H9 (cell line): ENCODE measurements at regions not wholly inside any gene's neighbourhood (a gene's known extent, or its start where the extent isn't known, plus 50 kb on each side); places are given as distances from the start of the nearest gene placed in this dataset.

ENCODE experiments used
- DNase-seq: peaks from one replicate; pipeline ENCODE4 v3.0.0-alpha.2; 2017
- H2AFZ ChIP-seq: one replicate; pipeline ENCODE4 v1.6.1; 2013; ENCODE audit warnings: mild to moderate bottlenecking, low read length, control low read depth, moderate library complexity
- H2AK5ac ChIP-seq: 2 replicates; pipeline ENCODE4 v1.6.1; 2013; ENCODE audit warnings: low read length, control low read depth, mixed read lengths; ENCODE audit not compliant: insufficient read length
- H2BK120ac ChIP-seq: one replicate; pipeline ENCODE4 v1.6.1; 2013; ENCODE audit warnings: low read depth, mild to moderate bottlenecking, low read length, control low read depth, inconsistent platforms; ENCODE audit not compliant: poor library complexity, severe bottlenecking
- H2BK12ac ChIP-seq: 2 replicates; pipeline ENCODE4 v1.6.1; 2013; ENCODE audit warnings: low read length, control low read depth, mixed read lengths, low read depth; ENCODE audit not compliant: insufficient read length
- H2BK15ac ChIP-seq: 2 replicates; pipeline ENCODE4 v1.6.1; 2013; ENCODE audit warnings: low read depth, low read length, control low read depth
- H2BK20ac ChIP-seq: one replicate; pipeline ENCODE4 v1.6.1; 2013; ENCODE audit warnings: low read depth, mild to moderate bottlenecking, low read length, control low read depth, inconsistent platforms; ENCODE audit not compliant: poor library complexity, severe bottlenecking
- H2BK5ac ChIP-seq: 2 replicates; pipeline ENCODE4 v1.6.1; 2013; ENCODE audit warnings: low read length, control low read depth, mixed read lengths; ENCODE audit not compliant: insufficient read length
- H3K14ac ChIP-seq: 2 replicates; pipeline ENCODE4 v1.6.1; 2013; ENCODE audit warnings: low read length, control low read depth; ENCODE audit not compliant: insufficient read depth
- H3K18ac ChIP-seq: 2 replicates; pipeline ENCODE4 v1.6.1; 2013; ENCODE audit warnings: low read depth, mild to moderate bottlenecking, mixed read lengths, low read length, control low read depth; ENCODE audit not compliant: insufficient read length
- H3K23ac ChIP-seq: 2 replicates; pipeline ENCODE4 v1.6.1; 2013; ENCODE audit warnings: low read length, control low read depth, mixed read lengths, low read depth; ENCODE audit not compliant: insufficient read length
- H3K23me2 ChIP-seq: 2 replicates; pipeline ENCODE4 v1.6.1; 2013; ENCODE audit warnings: low read depth, mild to moderate bottlenecking, mixed read lengths, low read length, control low read depth; ENCODE audit not compliant: insufficient read length, poor library complexity, severe bottlenecking
- H3K27ac ChIP-seq: 2 replicates; pipeline ENCODE4 v1.5.1; 2013; ENCODE audit warnings: low read length, control low read depth, mixed read lengths, low read depth; ENCODE audit not compliant: insufficient read length
- H3K27me3 ChIP-seq: 2 replicates; pipeline ENCODE4 v1.6.1; 2013; ENCODE audit warnings: low read length, control low read depth, inconsistent platforms; ENCODE audit not compliant: insufficient read depth
- H3K4ac ChIP-seq: 2 replicates; pipeline ENCODE4 v1.6.1; 2013; ENCODE audit warnings: low read depth, mild to moderate bottlenecking, control low read depth, inconsistent platforms, low read length, moderate library complexity
- H3K4me1 ChIP-seq: 2 replicates; pipeline ENCODE4 v1.6.1; 2013; ENCODE audit warnings: low read length, control low read depth, inconsistent platforms; ENCODE audit not compliant: insufficient read depth
- H3K4me2 ChIP-seq: 2 replicates; pipeline ENCODE4 v1.6.1; 2013; ENCODE audit warnings: low read length, control low read depth, mixed read lengths; ENCODE audit not compliant: insufficient read length, insufficient read depth
- H3K56ac ChIP-seq: 2 replicates; pipeline ENCODE4 v1.6.1; 2013; ENCODE audit warnings: low read depth, mild to moderate bottlenecking, mixed read lengths, low read length, control low read depth; ENCODE audit not compliant: insufficient read length
- H3K79me1 ChIP-seq: 2 replicates; pipeline ENCODE4 v1.6.1; 2013; ENCODE audit warnings: low read depth, mild to moderate bottlenecking, moderate library complexity, low read length, control low read depth, inconsistent platforms; ENCODE audit not compliant: insufficient read depth, poor library complexity, severe bottlenecking
- H3K79me2 ChIP-seq: 2 replicates; pipeline ENCODE4 v1.6.1; 2013; ENCODE audit warnings: low read length, control low read depth, inconsistent platforms; ENCODE audit not compliant: insufficient read depth
- H3K9ac ChIP-seq: 2 replicates; pipeline ENCODE4 v1.6.1; 2013; ENCODE audit warnings: low read length, control low read depth, mixed read lengths; ENCODE audit not compliant: insufficient read length; ENCODE audit errors: extremely low read depth
- H3K9me3 ChIP-seq: one replicate; pipeline ENCODE4 v1.6.1; 2013; ENCODE audit warnings: low read depth, low read length, inconsistent platforms; ENCODE audit not compliant: control insufficient read depth
- H3T11ph ChIP-seq: one replicate; pipeline ENCODE4 v1.6.1; 2013; ENCODE audit warnings: mild to moderate bottlenecking, low read length, control low read depth, inconsistent platforms
- H4K20me1 ChIP-seq: one replicate; pipeline ENCODE4 v1.6.1; 2013; ENCODE audit not compliant: control insufficient read depth, insufficient read length, insufficient read depth
- H4K5ac ChIP-seq: 2 replicates; pipeline ENCODE4 v1.6.1; 2013; ENCODE audit warnings: low read depth, mild to moderate bottlenecking, mixed read lengths, low read length, control low read depth; ENCODE audit not compliant: insufficient read length
- H4K8ac ChIP-seq: replicated peaks from 2 replicates; pipeline ENCODE4 v1.6.1; 2013; ENCODE audit warnings: low read length, control low read depth, mixed read lengths, low read depth; ENCODE audit not compliant: insufficient read length
- H4K91ac ChIP-seq: 2 replicates; pipeline ENCODE4 v1.6.1; 2013; ENCODE audit warnings: low read depth, mild to moderate bottlenecking, moderate library complexity, mixed read lengths, low read length, control low read depth; ENCODE audit not compliant: insufficient read length
- H3K27ac Mint-ChIP-seq, 3 experiments: 2 replicates in 2 of 3; 3 replicates in 1 of 3; pipeline ENCODE4 v1.8.0; 2020 to 2021; ENCODE audit warnings: mixed read lengths in 3 of 3, mild to moderate bottlenecking in 1 of 3, moderate library complexity in 1 of 3
- H3K27me3 Mint-ChIP-seq: 2 replicates; pipeline ENCODE4 v1.8.0; 2021; ENCODE audit warnings: low read depth, mild to moderate bottlenecking, moderate library complexity, mixed read lengths
- H3K36me3 Mint-ChIP-seq, 3 experiments: 2 replicates in 2 of 3; 3 replicates in 1 of 3; pipeline ENCODE4 v1.8.0; 2020 to 2021; ENCODE audit warnings: low read depth in 3 of 3, mixed read lengths in 3 of 3; ENCODE audit not compliant: insufficient read depth in 1 of 3
- H3K4me1 Mint-ChIP-seq, 2 experiments: 2 replicates each; pipeline ENCODE4 v1.8.0; 2020; ENCODE audit warnings: mixed read lengths in 2 of 2
- H3K4me3 Mint-ChIP-seq, 2 experiments: 2 replicates in 1 of 2; 3 replicates in 1 of 2; pipeline ENCODE4 v1.8.0; 2020 to 2021; ENCODE audit warnings: mild to moderate bottlenecking in 2 of 2, mixed read lengths in 2 of 2, moderate library complexity in 1 of 2
- H3K9me3 Mint-ChIP-seq, 2 experiments: 2 replicates in 1 of 2; 3 replicates in 1 of 2; pipeline ENCODE4 v1.8.0; 2020; ENCODE audit warnings: mild to moderate bottlenecking in 2 of 2, mixed read lengths in 2 of 2, moderate library complexity in 1 of 2
- WGBS: extraction: QIAGEN DNeasy Blood & Tissue Kit; methylation state at CpG from one replicate; pipeline ENCODE4 v1.1.7; 2013; ENCODE audit warnings: missing lambda C conversion rate, low lambda C conversion rate, mixed read lengths; ENCODE audit not compliant: insufficient read length; ENCODE audit errors: extremely low coverage; 5-methylcytosine and 5-hydroxymethylcytosine counted together
- TF ChIP-seq, protein P1 (sequence below): fragments of 200-600 bp; sonication (generic); conservative IDR thresholded peaks from 3 replicates; pipeline ENCODE4 v1.8.0; 2021; ENCODE audit warnings: antibody characterized with exemption, mild to moderate bottlenecking

DNA sequence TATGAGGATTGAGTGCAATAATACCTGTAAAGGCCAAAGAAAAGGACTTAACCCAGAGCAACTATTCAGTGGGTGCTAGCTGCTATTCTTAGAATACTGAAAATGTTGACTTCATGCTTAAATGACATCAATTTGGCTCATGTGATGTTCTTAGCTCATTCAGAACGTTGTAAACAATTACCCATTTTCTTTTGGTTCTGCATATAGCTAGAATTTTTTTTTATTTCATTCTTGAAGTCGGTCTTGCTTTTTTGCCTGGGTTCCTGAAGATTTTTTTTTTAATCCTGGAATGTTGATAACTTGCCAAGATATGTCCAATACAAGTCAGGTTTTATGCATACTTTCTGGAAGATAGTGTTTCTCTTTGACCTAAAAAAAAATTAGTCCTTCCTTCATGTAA is 772.0 kb downstream of the LTN1 start:
- Mint-ChIP-seq H3K27me3 (no peaks in the 10 kb centered on the region), H3K36me3 (peaks cover 0 to 3% (median 0%) of the 10 kb centered on the region in 3 experiments; a peak in 1 of 7 replicates), H3K9me3 (no peaks in the 10 kb centered on the region; a peak in 1 of 5 replicates), H3K27ac (no peak overlapping the region), H3K4me3 (no peak overlapping the region), H3K4me1 (peaks cover 0 to 5% of the 10 kb centered on the region in 2 experiments; a peak in 2 of 4 replicates)
- Histone ChIP-seq H3K4me1 (no peaks in the 10 kb centered on the region), H2BK120ac (no peak overlapping the region), H3K14ac (no peak overlapping the region), H2BK15ac (no peak overlapping the region), H2AFZ (no peak overlapping the region), H3K4ac (no peak overlapping the region), H3K4me2 (no peak overlapping the region), H2BK12ac (no peak overlapping the region), H3K79me2 (no peaks in the 10 kb centered on the region), H3K27ac (no peak overlapping the region), H3K56ac (no peak overlapping the region), H3K27me3 (no peaks in the 10 kb centered on the region), H4K91ac (no peak overlapping the region), H4K20me1 (no peaks in the 10 kb centered on the region), H3K9ac (no peak overlapping the region), H4K5ac (no peak overlapping the region), H2AK5ac (no peak overlapping the region), H3K9me3 (no peaks in the 10 kb centered on the region), H3K23ac (no peak overlapping the region), H4K8ac (no peak overlapping the region), H3K23me2 (no peaks in the 10 kb centered on the region), H2BK20ac (no peak overlapping the region), H3T11ph (no peak overlapping the region), H2BK5ac (no peak overlapping the region), H3K79me1 (no peaks in the 10 kb centered on the region), H3K18ac (no peak overlapping the region)
- no peak for DNase-seq
- WGBS = no CpG with 5 or more reads among the region's 2 CpGs
- TF ChIP-seq, protein P1, sequence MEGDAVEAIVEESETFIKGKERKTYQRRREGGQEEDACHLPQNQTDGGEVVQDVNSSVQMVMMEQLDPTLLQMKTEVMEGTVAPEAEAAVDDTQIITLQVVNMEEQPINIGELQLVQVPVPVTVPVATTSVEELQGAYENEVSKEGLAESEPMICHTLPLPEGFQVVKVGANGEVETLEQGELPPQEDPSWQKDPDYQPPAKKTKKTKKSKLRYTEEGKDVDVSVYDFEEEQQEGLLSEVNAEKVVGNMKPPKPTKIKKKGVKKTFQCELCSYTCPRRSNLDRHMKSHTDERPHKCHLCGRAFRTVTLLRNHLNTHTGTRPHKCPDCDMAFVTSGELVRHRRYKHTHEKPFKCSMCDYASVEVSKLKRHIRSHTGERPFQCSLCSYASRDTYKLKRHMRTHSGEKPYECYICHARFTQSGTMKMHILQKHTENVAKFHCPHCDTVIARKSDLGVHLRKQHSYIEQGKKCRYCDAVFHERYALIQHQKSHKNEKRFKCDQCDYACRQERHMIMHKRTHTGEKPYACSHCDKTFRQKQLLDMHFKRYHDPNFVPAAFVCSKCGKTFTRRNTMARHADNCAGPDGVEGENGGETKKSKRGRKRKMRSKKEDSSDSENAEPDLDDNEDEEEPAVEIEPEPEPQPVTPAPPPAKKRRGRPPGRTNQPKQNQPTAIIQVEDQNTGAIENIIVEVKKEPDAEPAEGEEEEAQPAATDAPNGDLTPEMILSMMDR = no peak
